Stimulated activated memory B cell treated with anti-CD40 and anti-IgM and Interleukin-4, amounts not matched to agents 10 μg/mL and 1 μg/mL and 100 μg/mL, for 72 hours (primary cell): ENCODE measurements at regions not wholly inside any gene's neighbourhood (a gene's known extent, or its start where the extent isn't known, plus 50 kb on each side); places are given as distances from the start of the nearest gene placed in this dataset.
"Not testable (repeated sequence)": the region's sequence is repeated elsewhere in the genome, so short reads cannot be mapped to it uniquely, and the experiment has no call there.

Source experiments
- ATAC-seq: fragments of 150-1000 bp; cut with Tn5 transposase; 2 replicates; pipeline ENCODE4 v1.10.0; 2021
- H3K27ac Mint-ChIP-seq: one replicate; pipeline ENCODE4 v1.8.0; 2022; ENCODE audit warnings: mild to moderate bottlenecking, mixed read lengths
- H3K27me3 Mint-ChIP-seq: one replicate; pipeline ENCODE4 v1.8.0; 2022; ENCODE audit warnings: mixed read lengths
- H3K36me3 Mint-ChIP-seq: one replicate; pipeline ENCODE4 v1.8.0; 2022; ENCODE audit warnings: mixed read lengths
- H3K4me1 Mint-ChIP-seq: one replicate; pipeline ENCODE4 v1.8.0; 2022; ENCODE audit warnings: mixed read lengths
- H3K4me3 Mint-ChIP-seq: one replicate; pipeline ENCODE4 v1.8.0; 2022; ENCODE audit warnings: mild to moderate bottlenecking, moderate library complexity, mixed read lengths
- H3K9me3 Mint-ChIP-seq: one replicate; pipeline ENCODE4 v1.8.0; 2022; ENCODE audit warnings: mixed read lengths

DNA sequence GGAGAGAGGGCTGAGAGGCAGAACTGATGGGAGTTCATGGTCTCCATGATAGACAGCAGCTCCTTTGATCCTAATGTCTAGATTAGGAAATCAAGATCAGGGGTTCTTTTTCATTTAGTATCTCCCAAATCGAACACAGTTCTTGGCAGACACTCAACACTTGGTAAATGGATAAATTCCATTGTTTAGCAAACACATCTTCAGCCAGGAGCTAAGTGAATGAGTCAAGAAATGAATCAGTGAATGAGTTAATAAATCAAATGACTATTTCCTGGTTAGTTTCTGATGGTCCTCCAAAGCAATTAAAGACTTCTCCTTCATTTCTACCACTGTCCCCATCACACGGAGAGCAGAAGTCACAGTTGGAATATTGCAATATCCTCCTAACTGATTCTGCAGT, 120.0 kb upstream of the SHISA3 start:
- Mint-ChIP-seq H3K27ac (no peak overlapping the region), H3K27me3 (peaks cover 30% of the 10 kb centered on the region), H3K9me3 (no peaks in the 10 kb centered on the region), H3K4me1 (peaks cover 21% of the 10 kb centered on the region), H3K36me3 (no peaks in the 10 kb centered on the region), H3K4me3 (no peak overlapping the region)
- no peak for ATAC-seq

DNA sequence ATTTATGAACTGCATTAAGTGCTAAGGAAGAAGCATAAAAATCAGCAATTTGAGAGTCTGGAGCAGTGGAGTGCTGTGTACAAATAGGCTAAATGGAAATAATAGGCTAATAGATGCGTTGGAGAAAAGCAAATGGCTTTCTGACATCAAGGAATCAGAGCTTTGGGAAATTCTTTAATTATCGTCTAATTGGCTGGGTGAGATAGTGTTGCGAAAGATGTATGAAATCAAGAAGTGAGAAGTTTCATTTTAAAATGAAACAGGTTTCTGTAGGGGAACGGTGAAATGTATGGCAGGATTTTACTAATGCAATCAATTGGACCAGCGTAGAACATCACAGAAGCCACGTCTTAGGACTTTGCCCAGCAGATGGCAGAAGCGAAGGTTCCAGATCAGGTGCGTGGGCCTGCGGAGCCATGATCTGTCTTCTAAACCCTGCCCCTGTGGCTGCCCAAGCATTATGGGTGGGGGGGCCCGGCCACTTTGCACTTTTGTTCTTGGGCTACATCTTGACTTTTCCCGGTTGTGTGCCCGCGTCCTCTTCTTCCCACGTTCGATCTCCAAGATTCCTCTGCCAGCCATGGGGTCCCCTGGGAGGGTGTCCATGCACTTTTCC, 118.5 kb upstream of the SHISA3 start:
- Mint-ChIP-seq H3K9me3 (no peaks in the 10 kb centered on the region), H3K4me1 (peaks cover 23% of the 10 kb centered on the region), H3K36me3 (no peaks in the 10 kb centered on the region), H3K27ac (no peak overlapping the region), H3K27me3 (peaks cover 46% of the 10 kb centered on the region), H3K4me3 (no peak overlapping the region)
- no peak for ATAC-seq

DNA sequence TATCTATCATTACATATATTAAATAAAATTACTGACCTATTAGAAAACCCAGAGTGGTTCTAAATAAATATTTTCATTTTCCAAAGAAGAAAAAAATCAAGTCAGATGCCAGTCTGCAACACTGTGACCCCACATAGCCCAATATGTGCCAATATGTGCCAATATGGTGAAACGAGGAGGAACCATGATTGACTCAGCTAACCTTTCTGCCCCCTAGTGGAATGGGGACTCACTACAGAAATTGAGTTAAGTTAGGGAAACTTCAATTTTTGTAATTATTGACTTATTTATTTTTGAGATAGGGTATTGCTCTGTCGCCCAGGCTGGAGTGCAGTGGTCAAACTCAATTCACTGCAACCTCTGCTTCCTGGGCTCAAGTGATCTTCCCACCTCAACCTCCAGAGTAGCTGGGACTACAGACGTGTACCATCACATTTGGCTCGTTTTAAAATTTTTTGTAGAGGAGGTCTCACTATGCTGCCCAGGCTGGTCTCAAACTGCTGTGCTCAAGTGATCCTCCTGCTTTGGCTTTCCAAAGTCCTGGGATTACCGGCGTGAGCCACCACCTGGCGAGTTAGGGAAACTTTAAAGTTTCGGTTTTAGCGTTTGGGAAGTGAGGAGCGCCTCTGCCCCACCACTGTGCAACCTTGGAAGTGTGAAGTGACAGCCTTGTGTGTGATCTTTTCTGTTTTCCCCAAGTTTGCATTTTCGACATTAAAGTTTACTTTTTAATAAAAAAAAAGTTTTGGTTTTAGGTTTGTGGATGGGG, 116.8 kb upstream of the SHISA3 start:
- ATAC-seq: no peak
- H3K36me3 Mint-ChIP-seq: no peaks in the 10 kb centered on the region
- H3K27me3 Mint-ChIP-seq: peaks cover 47% of the 10 kb centered on the region
- H3K27ac Mint-ChIP-seq: no peak overlapping the region
- no peaks in the 10 kb centered on the region for H3K9me3 Mint-ChIP-seq
- H3K4me3 Mint-ChIP-seq: no peak overlapping the region
- H3K4me1 Mint-ChIP-seq: peaks cover 23% of the 10 kb centered on the region

DNA sequence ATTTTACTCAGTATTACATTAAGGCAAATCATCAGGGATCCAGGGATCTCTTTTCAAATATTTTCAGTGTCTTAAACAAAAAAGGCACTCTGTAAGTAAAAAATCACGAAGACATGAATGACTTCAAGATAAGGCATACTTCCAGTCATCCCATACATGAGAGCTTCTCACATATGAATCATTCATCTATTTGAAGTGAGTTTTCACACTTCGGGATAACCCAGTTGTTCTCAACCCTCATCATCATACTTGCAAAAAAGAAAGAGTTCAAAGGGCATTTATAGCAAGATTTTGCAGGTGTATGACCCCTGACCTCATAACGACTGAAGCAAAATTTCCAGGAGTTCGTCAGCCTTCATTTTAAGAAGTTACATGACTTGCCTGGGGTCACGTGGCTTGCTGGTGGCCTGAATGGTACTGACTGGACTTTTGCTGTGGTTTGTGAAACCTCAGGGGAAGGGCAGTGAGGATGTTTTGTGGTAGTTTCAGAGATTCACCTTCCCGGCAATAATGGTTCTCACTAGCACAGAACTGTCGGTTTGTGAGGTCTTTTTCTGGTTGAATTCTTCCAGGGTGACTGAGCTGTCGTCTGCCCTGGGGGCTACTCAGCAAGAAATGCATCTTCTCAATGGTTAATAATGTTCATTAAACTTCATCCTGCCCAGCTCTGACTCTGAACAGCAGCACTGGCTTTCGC, 115.8 kb upstream of the SHISA3 start:
- Mint-ChIP-seq H3K4me3 (peak overlapping the region; percentile 8), H3K4me1 (peaks cover 23% of the 10 kb centered on the region), H3K27me3 (peaks cover 47% of the 10 kb centered on the region), H3K36me3 (no peaks in the 10 kb centered on the region), H3K27ac (no peak overlapping the region), H3K9me3 (no peaks in the 10 kb centered on the region)
- peak; percentile 68 for ATAC-seq

DNA sequence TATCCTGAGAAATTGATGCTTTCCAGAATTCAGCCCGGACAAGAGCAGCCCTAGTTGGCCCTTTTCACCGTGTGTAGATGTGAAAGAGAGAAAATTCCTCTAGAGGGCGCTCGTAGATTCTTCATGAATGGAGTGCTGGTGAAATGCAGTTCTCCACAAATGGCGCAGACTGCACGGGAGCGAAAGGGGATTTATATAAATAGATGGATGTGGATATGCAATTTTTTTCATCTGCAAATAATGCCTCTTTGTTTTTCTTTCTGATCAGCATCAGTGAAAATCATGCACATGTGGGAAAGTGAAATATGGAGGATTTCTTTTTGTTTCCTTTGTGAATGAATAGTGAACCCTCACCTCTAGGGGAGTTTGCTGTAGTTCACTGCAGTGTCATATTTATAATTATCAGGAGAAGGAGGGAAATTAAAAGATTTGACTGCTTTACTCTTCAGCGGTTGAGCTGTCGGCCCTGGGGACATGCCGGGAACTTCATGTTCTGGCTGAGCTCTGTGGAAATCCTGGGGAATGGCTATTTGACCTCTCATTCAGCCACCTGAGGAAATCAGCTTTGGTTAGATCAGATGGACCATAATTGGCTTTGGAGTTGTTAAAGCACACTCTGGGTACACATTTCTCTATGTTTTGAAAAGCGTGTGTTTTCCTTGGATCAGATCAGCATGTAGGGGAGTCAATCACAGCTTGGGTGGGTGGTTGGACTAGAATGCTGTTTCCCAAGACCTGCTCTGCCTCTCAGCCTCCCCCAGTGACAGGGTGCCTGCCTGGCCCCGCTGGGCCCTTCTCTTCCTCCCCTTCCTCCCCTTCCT, 115.0 kb upstream of the SHISA3 start:
- H3K36me3 Mint-ChIP-seq: no peaks in the 10 kb centered on the region
- H3K4me1 Mint-ChIP-seq: peaks cover 23% of the 10 kb centered on the region
- H3K27ac Mint-ChIP-seq: no peak overlapping the region
- ATAC-seq: peak; percentile 74
- H3K9me3 Mint-ChIP-seq: no peaks in the 10 kb centered on the region
- H3K27me3 Mint-ChIP-seq: peaks cover 47% of the 10 kb centered on the region
- peak overlapping the region; percentile 8 for H3K4me3 Mint-ChIP-seq

DNA sequence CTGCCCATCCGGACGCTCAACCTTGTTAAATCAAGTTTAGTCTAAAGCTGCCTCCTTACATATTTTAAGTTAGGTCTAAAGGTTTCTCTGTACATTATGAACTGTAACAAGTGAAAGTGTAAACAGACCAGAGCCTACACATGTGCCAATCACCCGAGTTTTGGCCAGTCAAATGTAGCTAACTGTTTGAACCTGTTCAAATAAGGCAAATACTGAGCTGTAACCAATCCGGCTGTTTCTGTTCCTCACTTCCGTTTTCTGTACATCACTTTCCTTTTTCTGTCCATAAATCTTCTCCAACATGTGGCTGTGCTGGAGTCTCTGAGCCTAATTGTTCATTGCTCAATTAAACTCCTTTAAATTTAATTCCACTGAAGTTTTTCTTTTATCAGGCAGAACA, 113.3 kb upstream of the SHISA3 start:
- ATAC-seq: no peak
- Mint-ChIP-seq H3K36me3 (no peaks in the 10 kb centered on the region), H3K9me3 (no peaks in the 10 kb centered on the region), H3K27me3 (peaks cover 39% of the 10 kb centered on the region), H3K4me3 (no peak overlapping the region), H3K27ac (no peak overlapping the region), H3K4me1 (peaks cover 19% of the 10 kb centered on the region)

DNA sequence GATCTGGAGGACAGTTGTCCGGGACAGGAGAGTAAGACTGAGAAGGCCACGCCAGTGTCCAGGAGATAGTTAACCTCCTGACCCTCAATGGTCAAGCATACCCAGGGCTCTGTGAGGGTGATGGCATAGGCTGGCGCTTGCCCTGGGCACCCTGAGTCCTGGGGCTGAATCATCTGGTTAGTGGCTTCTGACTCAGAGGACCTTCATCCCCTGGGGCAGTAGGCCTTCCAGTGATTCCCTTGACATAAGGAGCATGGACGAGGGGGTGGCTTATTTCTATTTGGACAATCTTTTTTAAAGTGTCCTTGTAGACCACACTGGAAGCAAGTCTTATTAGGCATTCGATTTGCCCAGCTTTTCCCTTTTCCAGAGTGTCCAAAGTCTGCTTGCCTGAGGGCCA, 108.4 kb upstream of the SHISA3 start:
- H3K27ac Mint-ChIP-seq, H3K4me1 Mint-ChIP-seq, H3K9me3 Mint-ChIP-seq, H3K4me3 Mint-ChIP-seq, H3K36me3 Mint-ChIP-seq, ATAC-seq: not testable (repeated sequence)
- H3K27me3 Mint-ChIP-seq: peaks cover 14% of the 10 kb centered on the region

DNA sequence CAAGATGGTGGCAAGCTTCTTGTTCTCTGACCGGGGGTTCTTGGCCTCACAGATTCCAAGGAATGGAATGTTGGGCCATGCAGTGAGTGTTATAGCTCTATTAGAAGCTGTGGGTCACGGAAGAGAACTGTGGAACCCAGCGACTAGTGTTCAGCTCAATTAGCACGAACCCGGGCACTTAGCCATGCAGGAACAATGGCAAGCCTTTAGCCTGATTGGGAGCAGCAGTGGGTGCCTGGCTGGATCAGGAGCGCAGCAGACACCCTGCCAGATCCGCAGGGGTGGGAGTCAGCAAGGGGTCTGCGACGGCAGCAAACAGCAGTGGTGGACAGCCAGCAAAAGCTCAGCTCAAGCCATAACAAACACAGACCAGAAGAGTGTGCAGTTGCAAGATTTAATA, 105.1 kb upstream of the SHISA3 start:
- H3K4me3 Mint-ChIP-seq, ATAC-seq, H3K27ac Mint-ChIP-seq, H3K9me3 Mint-ChIP-seq, H3K36me3 Mint-ChIP-seq, H3K4me1 Mint-ChIP-seq: not testable (repeated sequence)
- peaks cover 24% of the 10 kb centered on the region for H3K27me3 Mint-ChIP-seq

DNA sequence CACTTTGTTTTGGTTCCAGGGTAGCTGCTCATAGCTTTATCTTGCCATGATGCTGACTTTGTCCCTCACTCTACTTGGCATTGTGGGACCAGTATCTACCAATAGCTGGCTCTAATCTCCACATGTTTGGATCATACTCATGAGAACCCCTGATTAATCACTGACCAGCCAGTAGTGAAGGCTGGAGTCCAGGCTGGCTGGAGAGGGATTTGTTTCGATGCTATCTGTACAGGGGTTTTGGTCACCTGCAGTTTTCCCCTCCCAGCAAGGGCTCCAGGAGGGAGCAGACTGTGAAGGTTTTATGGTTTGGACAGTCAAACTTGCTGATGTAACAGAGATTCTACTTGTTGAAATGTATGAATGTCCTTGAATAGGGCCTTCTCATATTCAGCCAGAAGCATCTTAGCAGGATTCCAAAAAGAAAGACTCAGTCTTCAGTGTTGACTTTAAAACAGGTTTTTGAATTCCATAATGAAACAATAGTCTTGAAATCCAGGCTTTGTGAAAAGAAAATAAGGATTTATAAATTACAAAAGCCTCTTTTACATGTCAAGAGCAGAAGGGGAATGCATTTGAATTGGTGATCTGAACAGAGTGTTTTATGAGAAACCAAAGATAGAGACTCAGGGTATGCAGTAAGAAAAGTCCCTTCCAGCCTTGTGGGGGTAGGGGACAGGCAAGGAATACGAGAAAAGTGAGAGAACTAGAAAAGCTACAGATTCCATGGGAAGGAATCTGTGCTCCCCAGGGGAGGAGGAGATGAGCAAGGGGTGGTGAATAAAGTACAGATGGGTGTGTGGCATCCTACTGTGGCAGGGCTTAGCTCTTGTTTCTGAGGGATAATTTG, 103.1 kb upstream of the SHISA3 start:
- Mint-ChIP-seq H3K36me3 (no peaks in the 10 kb centered on the region), H3K4me1 (no peaks in the 10 kb centered on the region), H3K27ac (no peak overlapping the region), H3K27me3 (peaks cover 24% of the 10 kb centered on the region), H3K4me3 (no peak overlapping the region), H3K9me3 (no peaks in the 10 kb centered on the region)
- ATAC-seq: no peak

DNA sequence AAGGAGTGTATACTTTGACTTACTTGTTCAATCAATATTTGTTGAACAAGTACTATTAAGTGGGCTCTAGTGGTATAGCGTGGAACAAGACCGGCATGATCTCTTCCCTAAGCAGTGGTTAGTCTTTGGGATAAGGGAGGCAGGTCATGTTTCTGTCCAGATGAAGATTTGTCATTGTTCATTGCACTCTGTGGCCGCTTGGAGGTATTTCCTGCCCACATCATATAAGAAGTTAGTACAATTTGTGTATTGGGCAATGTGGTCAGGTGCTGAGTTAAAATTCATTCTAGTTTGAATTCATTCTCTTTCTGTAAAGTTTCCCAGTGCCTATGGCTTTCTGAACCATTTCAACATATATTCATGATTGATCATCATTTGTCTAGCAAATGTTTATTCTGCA, 101.1 kb upstream of the SHISA3 start:
- Mint-ChIP-seq H3K36me3 (no peaks in the 10 kb centered on the region), H3K4me3 (no peak overlapping the region)

DNA sequence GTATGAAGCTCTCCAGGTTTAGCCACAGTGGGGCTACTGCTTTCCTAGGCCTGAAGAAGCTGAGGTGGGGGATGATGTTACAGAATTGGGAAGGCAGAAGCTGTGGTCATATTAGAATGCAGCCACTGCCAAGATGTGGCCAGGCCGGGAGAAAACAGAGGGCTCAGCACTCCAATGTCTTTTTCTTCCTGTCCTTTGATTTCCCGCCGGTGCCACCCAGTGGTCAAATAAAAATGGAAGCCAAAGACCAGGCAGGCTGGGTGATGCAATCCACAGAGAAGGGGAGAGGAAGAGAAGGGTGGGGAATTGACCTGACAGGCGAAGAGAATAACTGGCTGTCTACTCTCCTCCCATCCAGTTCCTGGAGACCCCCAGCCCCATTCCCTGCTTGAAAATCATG, 94.9 kb upstream of the SHISA3 start:
- H3K27me3 Mint-ChIP-seq: peaks cover 8% of the 10 kb centered on the region
- no peak overlapping the region for H3K4me3 Mint-ChIP-seq
- H3K36me3 Mint-ChIP-seq: no peaks in the 10 kb centered on the region
- H3K9me3 Mint-ChIP-seq: no peaks in the 10 kb centered on the region
- no peak overlapping the region for H3K27ac Mint-ChIP-seq
- no peaks in the 10 kb centered on the region for H3K4me1 Mint-ChIP-seq
- ATAC-seq: no peak

More for the DNA sequence above, 101.1 kb upstream of the SHISA3 start:
- Mint-ChIP-seq H3K27me3 (peaks cover 21% of the 10 kb centered on the region), H3K27ac (no peak overlapping the region), H3K4me1 (no peaks in the 10 kb centered on the region), H3K9me3 (no peaks in the 10 kb centered on the region)
- ATAC-seq: no peak

DNA sequence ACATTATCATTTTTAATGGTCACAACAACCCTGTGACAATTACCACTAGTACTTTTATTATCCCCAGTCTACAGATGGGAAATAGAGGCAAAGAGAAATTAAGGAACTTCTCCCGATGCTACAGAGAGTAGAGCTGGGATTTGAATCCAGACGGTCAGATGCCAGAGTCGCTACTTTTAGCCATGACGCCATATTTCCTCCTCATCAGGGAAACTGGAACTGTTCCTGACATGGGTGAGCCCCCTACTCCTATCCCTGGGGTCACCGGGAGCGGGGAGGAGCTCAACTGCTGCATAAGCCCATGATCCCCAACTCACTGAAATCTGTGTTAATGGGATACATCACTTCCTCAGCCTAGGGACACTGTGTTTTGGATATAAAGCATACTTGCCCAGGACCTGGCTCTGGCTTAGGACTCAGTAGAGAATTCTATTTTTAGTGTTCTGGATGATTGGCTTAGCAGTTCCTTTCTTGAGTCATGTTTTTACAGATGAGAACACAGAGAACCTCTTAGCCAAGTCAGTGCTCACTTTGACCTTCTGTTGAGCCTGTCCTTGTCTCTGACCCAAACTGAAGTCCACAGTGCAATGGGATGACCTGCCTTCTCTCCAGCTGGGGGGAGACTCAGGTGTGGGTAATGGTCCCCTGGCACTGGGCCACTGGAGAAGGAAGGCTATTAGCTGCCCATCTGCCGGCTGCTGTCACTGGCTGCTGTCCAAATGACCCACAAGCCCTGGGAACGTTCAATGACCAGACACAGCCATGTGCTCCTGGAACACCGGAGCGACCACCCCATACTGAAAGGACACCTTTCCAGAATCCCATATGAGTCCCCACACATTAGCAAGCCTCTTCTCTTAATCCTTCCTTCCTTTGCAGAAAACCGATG, 90.8 kb upstream of the SHISA3 start:
- H3K9me3 Mint-ChIP-seq: no peaks in the 10 kb centered on the region
- no peaks in the 10 kb centered on the region for H3K36me3 Mint-ChIP-seq
- H3K27me3 Mint-ChIP-seq: peaks cover 8% of the 10 kb centered on the region
- no peaks in the 10 kb centered on the region for H3K4me1 Mint-ChIP-seq
- H3K4me3 Mint-ChIP-seq: no peak overlapping the region
- no peak for ATAC-seq
- H3K27ac Mint-ChIP-seq: no peak overlapping the region

DNA sequence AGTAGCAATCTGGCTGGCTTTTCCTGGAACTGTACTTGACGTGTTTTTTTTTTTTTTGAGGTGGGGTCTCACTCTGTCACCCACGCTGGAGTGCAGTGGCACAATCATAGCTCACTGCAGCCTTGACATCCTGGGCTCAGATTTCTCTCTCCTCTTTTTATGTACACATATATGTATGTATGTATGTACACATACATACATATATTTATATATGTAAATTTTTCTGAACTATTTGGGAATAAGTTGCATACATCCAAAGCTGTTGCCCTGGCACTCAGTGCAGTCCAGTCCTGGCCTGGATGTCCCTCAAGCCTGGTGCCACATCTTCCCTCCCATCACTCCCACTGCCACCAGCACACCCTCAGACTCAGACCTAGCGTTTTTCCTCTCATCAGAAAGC, 89.0 kb upstream of the SHISA3 start:
- no peak overlapping the region for H3K27ac Mint-ChIP-seq
- no peak for ATAC-seq
- no peaks in the 10 kb centered on the region for H3K4me1 Mint-ChIP-seq
- peaks cover 18% of the 10 kb centered on the region for H3K27me3 Mint-ChIP-seq
- no peaks in the 10 kb centered on the region for H3K36me3 Mint-ChIP-seq
- no peak overlapping the region for H3K4me3 Mint-ChIP-seq
- H3K9me3 Mint-ChIP-seq: no peaks in the 10 kb centered on the region
